ENCODE measurements at regions not wholly inside any gene's neighbourhood (a gene's known extent, or its start where the extent isn't known, plus 50 kb on each side); places are given as distances from the start of the nearest gene placed in this dataset.

DNA sequence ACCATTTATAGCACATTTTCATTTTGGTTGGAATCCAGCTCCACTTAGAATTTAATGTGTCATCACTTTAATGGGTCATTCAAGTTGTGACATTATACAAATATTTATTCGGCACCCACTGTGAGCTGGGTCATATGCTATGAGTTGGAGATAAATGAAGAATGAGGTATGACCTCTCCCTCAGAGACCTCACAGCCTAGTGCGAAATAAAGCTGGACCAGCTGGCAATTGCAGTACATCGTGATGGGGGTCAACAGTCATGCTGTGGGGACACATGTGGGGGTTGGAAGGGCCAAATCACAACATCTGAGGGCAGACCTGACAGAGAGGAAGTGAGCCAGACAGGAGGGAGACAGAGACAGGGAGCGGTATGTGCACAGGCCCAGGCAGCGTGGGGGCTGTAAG, 175.4 kb downstream of the MAIP1 start:
- Mint-ChIP-seq H3K36me3 (peaks cover 6% of the 10 kb centered on the region), H3K4me3 (no peak overlapping the region), H3K27ac (no peak overlapping the region), H3K9me3 (peaks cover 16% of the 10 kb centered on the region), H3K4me1 (ENCODE audit: unreplicated experiment) (peaks cover 25% of the 10 kb centered on the region), H3K27me3 (no peaks in the 10 kb centered on the region)
- no peak for DNase-seq (ENCODE audit: extremely low spot score, unreplicated experiment)
- TF ChIP-seq, protein P1, sequence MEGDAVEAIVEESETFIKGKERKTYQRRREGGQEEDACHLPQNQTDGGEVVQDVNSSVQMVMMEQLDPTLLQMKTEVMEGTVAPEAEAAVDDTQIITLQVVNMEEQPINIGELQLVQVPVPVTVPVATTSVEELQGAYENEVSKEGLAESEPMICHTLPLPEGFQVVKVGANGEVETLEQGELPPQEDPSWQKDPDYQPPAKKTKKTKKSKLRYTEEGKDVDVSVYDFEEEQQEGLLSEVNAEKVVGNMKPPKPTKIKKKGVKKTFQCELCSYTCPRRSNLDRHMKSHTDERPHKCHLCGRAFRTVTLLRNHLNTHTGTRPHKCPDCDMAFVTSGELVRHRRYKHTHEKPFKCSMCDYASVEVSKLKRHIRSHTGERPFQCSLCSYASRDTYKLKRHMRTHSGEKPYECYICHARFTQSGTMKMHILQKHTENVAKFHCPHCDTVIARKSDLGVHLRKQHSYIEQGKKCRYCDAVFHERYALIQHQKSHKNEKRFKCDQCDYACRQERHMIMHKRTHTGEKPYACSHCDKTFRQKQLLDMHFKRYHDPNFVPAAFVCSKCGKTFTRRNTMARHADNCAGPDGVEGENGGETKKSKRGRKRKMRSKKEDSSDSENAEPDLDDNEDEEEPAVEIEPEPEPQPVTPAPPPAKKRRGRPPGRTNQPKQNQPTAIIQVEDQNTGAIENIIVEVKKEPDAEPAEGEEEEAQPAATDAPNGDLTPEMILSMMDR (conservative IDR thresholded peaks at IDR 0.05) = no peak

DNA sequence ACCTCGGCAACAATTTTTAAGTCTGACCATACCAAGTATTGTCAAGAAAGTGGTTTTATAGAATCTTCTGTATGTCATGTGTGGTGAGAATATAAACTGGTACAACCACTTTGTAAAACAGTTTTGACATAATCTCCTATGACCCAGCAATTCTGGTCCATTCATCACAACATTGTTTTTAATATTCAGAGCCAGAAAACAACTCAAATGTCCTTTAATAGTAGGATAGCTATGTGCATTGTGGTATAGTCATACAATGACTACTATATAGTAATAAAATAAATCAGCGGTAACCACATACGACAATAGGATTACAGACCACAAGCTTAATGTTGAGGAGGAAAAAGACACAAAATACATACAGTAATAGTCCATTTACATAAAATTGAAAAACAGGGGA, 175.2 kb upstream of the SPATS2L start:
- Mint-ChIP-seq H3K4me3 (no peak overlapping the region), H3K4me1 (ENCODE audit: unreplicated experiment) (peaks cover 23% of the 10 kb centered on the region), H3K9me3 (peaks cover 16% of the 10 kb centered on the region), H3K27ac (no peak overlapping the region), H3K27me3 (no peaks in the 10 kb centered on the region), H3K36me3 (peaks cover 6% of the 10 kb centered on the region)
- TF ChIP-seq, protein P1 (conservative IDR thresholded peaks at IDR 0.05) = no peak
- no peak for DNase-seq (ENCODE audit: extremely low spot score, unreplicated experiment)

DNA sequence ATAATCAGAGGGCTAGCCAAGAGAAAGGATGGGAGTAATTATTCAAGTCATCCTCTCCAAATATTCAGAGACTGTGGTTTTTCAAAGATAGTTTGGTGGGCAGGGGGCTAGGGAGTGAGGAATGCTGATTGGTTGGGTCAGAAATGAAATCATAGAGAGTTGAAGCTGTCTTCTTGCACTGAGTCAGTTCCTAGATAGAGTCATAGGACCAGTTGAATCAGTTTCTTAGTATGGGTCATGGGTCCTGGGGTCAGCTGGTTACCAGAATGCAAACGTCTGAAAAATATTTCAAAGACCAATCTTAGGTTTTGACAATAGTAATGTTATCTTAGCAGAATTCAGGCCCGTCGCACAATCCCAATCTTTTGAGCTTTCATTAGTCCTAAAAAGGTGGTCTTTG, 171.4 kb upstream of the SPATS2L start:
- H3K27me3 Mint-ChIP-seq = no peaks in the 10 kb centered on the region
- H3K4me3 Mint-ChIP-seq = no peak overlapping the region
- peaks cover 6% of the 10 kb centered on the region for H3K36me3 Mint-ChIP-seq
- no peak for DNase-seq (ENCODE audit: extremely low spot score, unreplicated experiment)
- H3K27ac Mint-ChIP-seq = no peak overlapping the region
- TF ChIP-seq, protein P1 (conservative IDR thresholded peaks at IDR 0.05) = no peak
- peaks cover 35% of the 10 kb centered on the region for H3K4me1 Mint-ChIP-seq (ENCODE audit: unreplicated experiment)
- peaks cover 16% of the 10 kb centered on the region for H3K9me3 Mint-ChIP-seq

DNA sequence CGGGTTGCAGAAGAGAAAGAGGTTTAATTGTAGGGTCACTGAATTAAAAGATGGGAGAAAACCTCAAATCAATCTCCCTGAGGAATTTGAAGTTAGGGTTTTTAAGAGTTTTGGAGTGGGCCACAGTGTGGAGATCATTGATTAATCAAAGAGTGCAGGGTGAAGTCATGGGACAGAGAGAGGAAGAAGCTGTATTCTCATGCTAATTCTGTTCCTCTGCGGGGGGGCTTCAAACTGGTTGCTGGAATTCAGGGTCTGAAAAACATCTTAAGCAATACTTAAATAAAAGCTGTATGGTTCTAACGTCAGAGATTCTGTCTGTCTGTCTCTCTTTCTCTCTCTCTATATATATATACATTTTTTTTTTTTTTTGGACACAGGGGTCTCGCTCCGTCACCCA, 169.8 kb upstream of the SPATS2L start:
- TF ChIP-seq, protein P1 (conservative IDR thresholded peaks at IDR 0.05) = no peak
- Mint-ChIP-seq H3K4me1 (ENCODE audit: unreplicated experiment) (peaks cover 32% of the 10 kb centered on the region), H3K4me3 (no peak overlapping the region), H3K27ac (no peak overlapping the region), H3K36me3 (peaks cover 5% of the 10 kb centered on the region), H3K27me3 (no peaks in the 10 kb centered on the region), H3K9me3 (peaks cover 16% of the 10 kb centered on the region)
- DNase-seq (ENCODE audit: extremely low spot score, unreplicated experiment) = no peak

DNA sequence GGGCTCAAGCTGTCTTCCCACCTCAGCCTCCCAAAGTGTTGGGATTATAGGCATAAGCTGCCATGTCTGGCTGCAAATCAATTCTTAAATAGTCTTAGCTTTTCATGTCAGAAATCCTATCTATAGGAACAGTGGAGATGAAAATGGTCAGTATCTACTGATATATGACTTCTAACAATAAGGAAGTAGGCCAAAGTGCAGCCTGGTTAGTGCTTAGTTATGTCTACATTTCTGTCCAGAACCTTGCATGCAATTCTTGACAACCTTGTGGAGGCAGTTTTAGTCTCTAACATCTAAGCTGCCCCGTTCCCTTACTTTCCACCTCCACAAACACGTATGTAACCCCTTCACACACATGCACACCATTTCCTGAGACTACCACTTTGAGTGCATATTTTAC, 169.2 kb upstream of the SPATS2L start:
- TF ChIP-seq, protein P1 (conservative IDR thresholded peaks at IDR 0.05) = no peak

DNA sequence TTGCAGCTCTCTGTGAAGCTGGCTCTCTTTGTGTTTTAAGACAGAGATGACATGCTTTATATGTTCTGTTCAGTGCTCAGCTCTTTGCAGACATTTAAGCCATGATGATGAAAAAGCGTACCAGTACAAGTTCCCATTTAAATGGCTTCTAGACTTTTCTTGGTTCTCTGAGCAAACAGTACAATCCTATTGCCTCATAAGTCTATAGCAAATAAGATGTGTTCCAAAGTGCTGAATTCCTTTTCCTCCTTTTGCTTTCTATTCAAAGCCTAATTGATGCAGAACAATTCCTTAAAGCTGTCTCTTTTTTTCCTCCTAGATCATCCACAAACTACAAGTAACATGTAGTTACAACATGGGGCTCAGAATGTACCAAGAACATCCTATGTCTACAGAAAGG, 168.8 kb upstream of the SPATS2L start:
- no peak for DNase-seq (ENCODE audit: extremely low spot score, unreplicated experiment)
- Mint-ChIP-seq H3K27ac (peak overlapping the region; percentile 75), H3K4me3 (no peak overlapping the region), H3K4me1 (ENCODE audit: unreplicated experiment) (peaks cover 32% of the 10 kb centered on the region), H3K9me3 (peaks cover 16% of the 10 kb centered on the region), H3K36me3 (peaks cover 3% of the 10 kb centered on the region), H3K27me3 (no peaks in the 10 kb centered on the region)
- TF ChIP-seq, protein P1 (conservative IDR thresholded peaks at IDR 0.05) = no peak

More for the DNA sequence above, 169.2 kb upstream of the SPATS2L start:
- Mint-ChIP-seq H3K27ac (peak overlapping the region; percentile 75), H3K36me3 (peaks cover 3% of the 10 kb centered on the region), H3K4me1 (ENCODE audit: unreplicated experiment) (peaks cover 32% of the 10 kb centered on the region), H3K9me3 (peaks cover 16% of the 10 kb centered on the region), H3K27me3 (no peaks in the 10 kb centered on the region), H3K4me3 (no peak overlapping the region)
- DNase-seq (ENCODE audit: extremely low spot score, unreplicated experiment) = no peak
